ENCODE measurements at regions not wholly inside any gene's neighbourhood (a gene's known extent, or its start where the extent isn't known, plus 50 kb on each side); places are given as distances from the start of the nearest gene placed in this dataset.
"Not testable (repeated sequence)": the region's sequence is repeated elsewhere in the genome, so short reads cannot be mapped to it uniquely, and the experiment has no call there.

DNA sequence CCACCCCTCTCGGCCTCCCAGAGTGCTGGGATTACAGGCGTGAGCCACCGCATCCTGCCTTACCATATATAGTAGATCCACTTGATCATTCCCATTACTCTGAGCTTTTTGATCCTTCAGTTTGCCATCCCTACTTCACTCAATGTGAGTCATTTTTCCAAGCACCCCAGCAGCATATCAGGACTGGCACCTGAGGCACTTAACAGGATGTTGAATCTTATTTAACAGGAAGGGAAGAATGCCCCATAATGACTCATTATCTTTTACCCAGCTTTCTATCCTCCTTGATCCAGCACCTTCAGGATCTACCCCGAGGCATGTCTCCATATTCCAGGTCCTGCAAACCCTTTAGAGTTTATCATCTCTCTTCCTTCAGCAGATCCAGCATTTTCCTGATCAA is 84.9 kb upstream of the CMKLR1 start:
- no peak overlapping the region for H3K9ac ChIP-seq (ENCODE audit: insufficient read length, low read depth)
- H3K27me3 ChIP-seq (ENCODE audit: insufficient read depth, insufficient read length) = no peaks in the 10 kb centered on the region
- no peaks in the 10 kb centered on the region; the same call in 1 of the 2 replicates for H3K9me3 ChIP-seq (ENCODE audit: insufficient read depth, low read length)
- TF ChIP-seq ZNF274 (IDR thresholded peaks at IDR 0.05; ENCODE audit: low read depth, low read length) (no peak), YY1 (IDR thresholded peaks at IDR 0.05; ENCODE audit: insufficient read depth, insufficient read length) (no peak)
- DNase-seq (ENCODE audit: low read depth, low spot score) = no peak
- peaks cover 3% of the 10 kb centered on the region for H3K4me1 ChIP-seq (ENCODE audit: insufficient read depth, insufficient read length)
- H3K36me3 ChIP-seq (ENCODE audit: insufficient read depth, insufficient read length, low read length) = no peaks in the 10 kb centered on the region
- no peak overlapping the region for H3K4me3 ChIP-seq (ENCODE audit: insufficient read length, low read depth)

DNA sequence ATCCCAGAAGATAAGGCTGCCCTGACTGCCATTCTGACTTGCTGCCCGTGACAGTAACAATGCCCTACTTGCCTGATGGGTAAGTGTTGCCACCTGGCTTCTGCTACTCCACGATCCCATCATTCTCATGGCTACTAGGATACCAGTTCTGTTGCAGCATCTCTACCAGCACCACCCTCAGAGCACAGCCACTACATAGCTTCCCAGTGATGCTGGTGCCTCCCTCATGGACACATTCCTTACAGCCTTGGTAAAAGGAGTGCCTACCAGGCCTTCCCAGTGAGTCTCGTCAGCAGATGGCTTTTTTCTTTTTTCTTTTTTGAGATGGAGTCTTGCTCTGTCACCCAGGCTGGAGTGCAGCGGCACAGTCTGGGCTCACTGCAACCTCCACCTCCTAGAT is 84.4 kb upstream of the CMKLR1 start:
- no peak overlapping the region for H3K4me3 ChIP-seq (ENCODE audit: insufficient read length, low read depth)
- TF ChIP-seq ZNF274 (IDR thresholded peaks at IDR 0.05; ENCODE audit: low read depth, low read length) (no peak), SUZ12 (IDR thresholded peaks at IDR 0.05; ENCODE audit: extremely low read depth, insufficient read depth, insufficient read length) (no peak), YY1 (IDR thresholded peaks at IDR 0.05; ENCODE audit: insufficient read depth, insufficient read length) (no peak)
- no peaks in the 10 kb centered on the region for H3K27me3 ChIP-seq (ENCODE audit: insufficient read depth, insufficient read length)
- H3K36me3 ChIP-seq (ENCODE audit: insufficient read depth, insufficient read length, low read length) = no peaks in the 10 kb centered on the region
- no peak for DNase-seq (ENCODE audit: low read depth, low spot score)
- H3K9ac ChIP-seq (ENCODE audit: insufficient read length, low read depth) = no peak overlapping the region
- peaks cover 3% of the 10 kb centered on the region for H3K4me1 ChIP-seq (ENCODE audit: insufficient read depth, insufficient read length)
- H3K9me3 ChIP-seq (ENCODE audit: insufficient read depth, low read length) = no peaks in the 10 kb centered on the region; the same call in 1 of the 2 replicates

GRCh38 chr12:108421082-108421481 is 82.0 kb upstream of the CMKLR1 start:
- not testable (repeated sequence) for H3K9me3 ChIP-seq (ENCODE audit: insufficient read depth, low read length); H3K9ac ChIP-seq (ENCODE audit: insufficient read length, low read depth); H3K36me3 ChIP-seq (ENCODE audit: insufficient read depth, insufficient read length, low read length); H3K27me3 ChIP-seq (ENCODE audit: insufficient read depth, insufficient read length); H3K4me1 ChIP-seq (ENCODE audit: insufficient read depth, insufficient read length); DNase-seq (ENCODE audit: low read depth, low spot score); H3K4me3 ChIP-seq (ENCODE audit: insufficient read length, low read depth)

GRCh38 chr12:108420421-108420820 is 81.3 kb upstream of the CMKLR1 start:
- H3K9ac ChIP-seq (ENCODE audit: insufficient read length, low read depth); H3K4me3 ChIP-seq (ENCODE audit: insufficient read length, low read depth); H3K9me3 ChIP-seq (ENCODE audit: insufficient read depth, low read length); H3K27me3 ChIP-seq (ENCODE audit: insufficient read depth, insufficient read length); DNase-seq (ENCODE audit: low read depth, low spot score); H3K36me3 ChIP-seq (ENCODE audit: insufficient read depth, insufficient read length, low read length); H3K4me1 ChIP-seq (ENCODE audit: insufficient read depth, insufficient read length): not testable (repeated sequence)

GRCh38 chr12:108419949-108420348 is 80.8 kb upstream of the CMKLR1 start:
- no peak for DNase-seq (ENCODE audit: low read depth, low spot score)
- H3K4me1 ChIP-seq (ENCODE audit: insufficient read depth, insufficient read length) = peaks cover 2% of the 10 kb centered on the region
- no peak for TF ChIP-seq ZNF274 (IDR thresholded peaks at IDR 0.05; ENCODE audit: low read depth, low read length)
- no peak for TF ChIP-seq YY1 (IDR thresholded peaks at IDR 0.05; ENCODE audit: insufficient read depth, insufficient read length)
- no peak for TF ChIP-seq SUZ12 (IDR thresholded peaks at IDR 0.05; ENCODE audit: extremely low read depth, insufficient read depth, insufficient read length)
- H3K27me3 ChIP-seq (ENCODE audit: insufficient read depth, insufficient read length) = no peaks in the 10 kb centered on the region
- H3K4me3 ChIP-seq (ENCODE audit: insufficient read length, low read depth) = no peak overlapping the region
- H3K9ac ChIP-seq (ENCODE audit: insufficient read length, low read depth) = no peak overlapping the region
- H3K9me3 ChIP-seq (ENCODE audit: insufficient read depth, low read length) = no peaks in the 10 kb centered on the region; the same call in 1 of the 2 replicates
- H3K36me3 ChIP-seq (ENCODE audit: insufficient read depth, insufficient read length, low read length) = no peaks in the 10 kb centered on the region

GRCh38 chr12:108418164-108418890 is 79.2 kb upstream of the CMKLR1 start:
- no peaks in the 10 kb centered on the region for H3K36me3 ChIP-seq (ENCODE audit: insufficient read depth, insufficient read length, low read length)
- no peaks in the 10 kb centered on the region for H3K27me3 ChIP-seq (ENCODE audit: insufficient read depth, insufficient read length)
- no peaks in the 10 kb centered on the region; the same call in 1 of the 2 replicates for H3K9me3 ChIP-seq (ENCODE audit: insufficient read depth, low read length)
- no peak overlapping the region for H3K4me3 ChIP-seq (ENCODE audit: insufficient read length, low read depth)
- H3K4me1 ChIP-seq (ENCODE audit: insufficient read depth, insufficient read length) = no peaks in the 10 kb centered on the region
- no peak for TF ChIP-seq SUZ12 (IDR thresholded peaks at IDR 0.05; ENCODE audit: extremely low read depth, insufficient read depth, insufficient read length)
- TF ChIP-seq ZNF274 (IDR thresholded peaks at IDR 0.05; ENCODE audit: low read depth, low read length) = no peak
- no peak for TF ChIP-seq YY1 (IDR thresholded peaks at IDR 0.05; ENCODE audit: insufficient read depth, insufficient read length)
- DNase-seq (ENCODE audit: low read depth, low spot score) = no peak
- no peak overlapping the region for H3K9ac ChIP-seq (ENCODE audit: insufficient read length, low read depth)

GRCh38 chr12:108414021-108414420 is 74.9 kb upstream of the CMKLR1 start:
- Histone ChIP-seq H3K9me3 (ENCODE audit: insufficient read depth, low read length) (no peaks in the 10 kb centered on the region), H3K36me3 (ENCODE audit: insufficient read depth, insufficient read length, low read length) (no peaks in the 10 kb centered on the region), H3K27me3 (ENCODE audit: insufficient read depth, insufficient read length) (no peaks in the 10 kb centered on the region), H3K4me1 (ENCODE audit: insufficient read depth, insufficient read length) (peaks cover 10% of the 10 kb centered on the region), H3K9ac (ENCODE audit: insufficient read length, low read depth) (no peak overlapping the region), H3K4me3 (ENCODE audit: insufficient read length, low read depth) (no peak overlapping the region)
- TF ChIP-seq ZNF274 (IDR thresholded peaks at IDR 0.05; ENCODE audit: low read depth, low read length) (no peak), YY1 (IDR thresholded peaks at IDR 0.05; ENCODE audit: insufficient read depth, insufficient read length) (no peak), SUZ12 (IDR thresholded peaks at IDR 0.05; ENCODE audit: extremely low read depth, insufficient read depth, insufficient read length) (no peak)
- no peak for DNase-seq (ENCODE audit: low read depth, low spot score)

- Histone ChIP-seq H3K9me3 (ENCODE audit: insufficient read depth, low read length) (no peaks in the 10 kb centered on the region), H3K27me3 (ENCODE audit: insufficient read depth, insufficient read length) (no peaks in the 10 kb centered on the region), H3K4me3 (ENCODE audit: insufficient read length, low read depth) (no peak overlapping the region), H3K36me3 (ENCODE audit: insufficient read depth, insufficient read length, low read length) (no peaks in the 10 kb centered on the region), H3K4me1 (ENCODE audit: insufficient read depth, insufficient read length) (peaks cover 10% of the 10 kb centered on the region), H3K9ac (ENCODE audit: insufficient read length, low read depth) (no peak overlapping the region)
- DNase-seq (ENCODE audit: low read depth, low spot score) = no peak
- TF ChIP-seq YY1 (IDR thresholded peaks at IDR 0.05; ENCODE audit: insufficient read depth, insufficient read length) (no peak), ZNF274 (IDR thresholded peaks at IDR 0.05; ENCODE audit: low read depth, low read length) (no peak), SUZ12 (IDR thresholded peaks at IDR 0.05; ENCODE audit: extremely low read depth, insufficient read depth, insufficient read length) (no peak)
These were observed 71.6 kb upstream of the CMKLR1 start for GRCh38 chr12:108410689-108411088.
